Adrenal gland (tissue), 5 donors: ENCODE measurements at regions not wholly inside any gene's neighbourhood (a gene's known extent, or its start where the extent isn't known, plus 50 kb on each side); places are given as distances from the start of the nearest gene placed in this dataset.

ENCODE experiments used
- CTCF ChIP-seq, 6 experiments: fragments of 450-650 bp in 4 of 6; fragments of 200-600 bp in 2 of 6; sonication (generic) in 1 of 6; IDR thresholded peaks; 1 replicate in 5 of 6; 2 replicates in 1 of 6; pipeline versions ENCODE4 v1.5.1 to v1.8.0; 2016 to 2021; ENCODE audit warnings: antibody characterized with exemption in 6 of 6, mild to moderate bottlenecking in 2 of 6, moderate library complexity in 1 of 6
- POLR2A ChIP-seq, 2 donors: fragments of 450-650 bp; IDR thresholded peaks; one replicate each; pipeline ENCODE4 v1.6.1; 2017; ENCODE audit warnings: antibody characterized with exemption in 2 of 2, mild to moderate bottlenecking in 2 of 2, moderate library complexity in 1 of 2
- donor health status: DM: no; HTN: no; CAD: no.

GRCh38 chr13:22050951-22051563 is 380.2 kb downstream of the FGF9 start:
- TF ChIP-seq CTCF (IDR thresholded peaks at IDR 0.05) (no peak), POLR2A (IDR thresholded peaks at IDR 0.05) (no peak)
